ENCODE measurements at regions not wholly inside any gene's neighbourhood (a gene's known extent, or its start where the extent isn't known, plus 50 kb on each side); places are given as distances from the start of the nearest gene placed in this dataset.
A peak's percentile ranks its signal among the peaks of the same experiment; 100 is the strongest.

DNA sequence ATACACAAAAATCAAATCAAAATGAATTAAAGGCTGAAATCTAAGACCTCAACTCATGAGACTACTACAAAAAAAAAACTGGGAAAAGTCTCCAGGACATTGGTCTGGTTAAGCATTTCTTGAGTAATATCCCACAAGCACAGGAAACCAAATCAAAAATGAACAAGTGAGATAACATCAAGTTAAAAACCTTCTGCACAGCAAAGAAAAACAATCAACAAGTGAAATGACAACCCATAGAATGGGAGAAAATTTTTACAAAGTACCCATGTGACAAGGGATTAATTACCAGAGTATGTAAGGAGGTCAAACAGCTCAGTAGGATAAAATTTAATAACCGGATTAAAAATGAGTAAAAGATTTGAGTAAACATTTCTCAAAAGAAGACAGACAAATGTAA is 338.7 kb downstream of the SLC16A7 start:
- Histone ChIP-seq H2AK5ac (ENCODE audit: low read length, severe bottlenecking) (no peak overlapping the region), H3K27ac (ENCODE audit: low read length, poor library complexity, severe bottlenecking) (no peak overlapping the region), H3K27me3 (ENCODE audit: control insufficient read depth in 1 of 2, insufficient read depth in 1 of 2, low read length in 2 of 2) (no peaks in the 10 kb centered on the region), H3K4me1 (ENCODE audit: control insufficient read depth, insufficient read depth, low read depth, low read length) (peaks cover 3% of the 10 kb centered on the region), H3K4me3 (ENCODE audit: insufficient read depth in 1 of 2, low read depth in 1 of 2, low read length in 2 of 2) (no peak overlapping the region), H2AFZ (ENCODE audit: low read depth, low read length) (no peak overlapping the region), H3K36me3 (ENCODE audit: control insufficient read depth in 1 of 2, insufficient read depth in 2 of 2, low read depth in 1 of 2, low read length in 2 of 2) (no peaks in the 10 kb centered on the region), H3K79me1 (replicated peaks; ENCODE audit: low read length, poor library complexity, severe bottlenecking) (no peaks in the 10 kb centered on the region), H3K9ac (ENCODE audit: low read length) (no peak overlapping the region), H2BK12ac (ENCODE audit: low read length in 2 of 2) (no peak overlapping the region), H2BK15ac (ENCODE audit: low read depth, poor library complexity, severe bottlenecking) (no peak overlapping the region), H3K4ac (ENCODE audit: low read depth in 1 of 2, low read length in 2 of 2) (no peak overlapping the region), H2BK5ac (ENCODE audit: low read depth, low read length, poor library complexity, severe bottlenecking) (no peak overlapping the region), H2BK120ac (ENCODE audit: low read depth, low read length) (no peak overlapping the region), H3K14ac (ENCODE audit: low read length in 2 of 2) (no peak overlapping the region), H4K91ac (ENCODE audit: low read length) (no peak overlapping the region), H3K9me3 (ENCODE audit: control insufficient read depth, low read length) (peaks cover 8% of the 10 kb centered on the region), H4K8ac (ENCODE audit: low read length) (no peak overlapping the region), H3K18ac (ENCODE audit: low read depth in 1 of 2, low read length in 2 of 2) (no peak overlapping the region), H3K23ac (ENCODE audit: low read length in 2 of 2) (no peak overlapping the region), H3K4me2 (ENCODE audit: low read length, poor library complexity, severe bottlenecking) (no peak overlapping the region)
- WGBS = no CpG with 5 or more reads among the region's 1 CpG
- DNase-seq = no peak

DNA sequence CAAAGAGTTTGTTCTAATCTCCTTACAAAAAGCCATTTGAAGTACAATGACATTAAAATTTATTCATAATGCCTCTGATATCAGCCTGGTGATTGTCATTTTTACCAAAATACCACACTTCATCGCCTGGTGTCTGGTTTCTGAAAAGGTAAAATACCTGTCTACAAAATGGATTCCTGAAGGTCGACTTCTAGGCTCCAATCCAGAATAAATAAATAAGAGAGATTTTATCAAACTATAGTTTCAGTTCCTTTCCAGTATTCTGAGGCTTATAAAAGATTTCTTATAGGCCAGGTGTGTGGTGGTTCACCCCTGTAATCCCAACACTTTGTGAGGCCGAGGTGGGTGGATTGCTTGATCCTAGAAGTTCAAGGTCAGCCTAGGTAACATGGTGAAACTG is 340.7 kb downstream of the SLC16A7 start:
- H3K9me3 ChIP-seq (ENCODE audit: control insufficient read depth, low read length) = peaks cover under 1% of the 10 kb centered on the region
- H3K4me1 ChIP-seq (ENCODE audit: control insufficient read depth, insufficient read depth, low read depth, low read length) = peaks cover 3% of the 10 kb centered on the region
- no peaks in the 10 kb centered on the region for H3K79me1 ChIP-seq (replicated peaks; ENCODE audit: low read length, poor library complexity, severe bottlenecking)
- H3K9ac ChIP-seq (ENCODE audit: low read length) = no peak overlapping the region
- no peaks in the 10 kb centered on the region for H3K36me3 ChIP-seq (ENCODE audit: control insufficient read depth in 1 of 2, insufficient read depth in 2 of 2, low read depth in 1 of 2, low read length in 2 of 2)
- no peak overlapping the region for H3K4me3 ChIP-seq (ENCODE audit: insufficient read depth in 1 of 2, low read depth in 1 of 2, low read length in 2 of 2)
- H2BK120ac ChIP-seq (ENCODE audit: low read depth, low read length) = no peak overlapping the region
- H3K23ac ChIP-seq (ENCODE audit: low read length in 2 of 2) = no peak overlapping the region
- no peak overlapping the region for H4K91ac ChIP-seq (ENCODE audit: low read length)
- H2BK5ac ChIP-seq (ENCODE audit: low read depth, low read length, poor library complexity, severe bottlenecking) = no peak overlapping the region
- no peak for DNase-seq
- H4K8ac ChIP-seq (ENCODE audit: low read length) = no peak overlapping the region
- no peaks in the 10 kb centered on the region for H3K27me3 ChIP-seq (ENCODE audit: control insufficient read depth in 1 of 2, insufficient read depth in 1 of 2, low read length in 2 of 2)
- H2AK5ac ChIP-seq (ENCODE audit: low read length, severe bottlenecking) = peak overlapping the region; percentile 87
- H2AFZ ChIP-seq (ENCODE audit: low read depth, low read length) = no peak overlapping the region
- no peak overlapping the region for H2BK12ac ChIP-seq (ENCODE audit: low read length in 2 of 2)
- H2BK15ac ChIP-seq (ENCODE audit: low read depth, poor library complexity, severe bottlenecking) = no peak overlapping the region
- no peak overlapping the region for H3K14ac ChIP-seq (ENCODE audit: low read length in 2 of 2)
- WGBS = no CpG with 5 or more reads among the region's 3 CpGs
- no peak overlapping the region for H3K4ac ChIP-seq (ENCODE audit: low read depth in 1 of 2, low read length in 2 of 2)
- H3K27ac ChIP-seq (ENCODE audit: low read length, poor library complexity, severe bottlenecking) = peak overlapping the region; percentile 55
- H3K4me2 ChIP-seq (ENCODE audit: low read length, poor library complexity, severe bottlenecking) = no peak overlapping the region
- H3K18ac ChIP-seq (ENCODE audit: low read depth in 1 of 2, low read length in 2 of 2) = no peak overlapping the region

DNA sequence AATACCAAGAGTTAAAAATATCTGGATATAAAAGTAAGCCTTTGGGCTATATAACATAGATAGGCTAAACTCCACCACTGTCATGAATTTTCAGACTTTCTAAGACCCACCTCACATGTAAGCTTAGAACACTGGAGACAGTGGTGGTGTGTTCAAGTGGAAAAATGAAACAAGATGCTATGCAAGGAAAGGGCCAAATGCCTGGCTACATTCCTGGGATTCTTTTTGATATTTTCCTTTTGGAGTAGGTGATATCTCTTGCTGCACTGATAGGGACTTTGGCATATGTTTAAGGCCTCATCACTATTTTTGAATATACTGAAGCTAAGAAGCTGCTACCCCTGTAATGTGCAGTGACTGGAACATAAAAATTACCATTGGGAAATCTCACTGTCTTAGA is 341.3 kb downstream of the SLC16A7 start:
- Histone ChIP-seq H3K4me3 (ENCODE audit: insufficient read depth in 1 of 2, low read depth in 1 of 2, low read length in 2 of 2) (no peak overlapping the region), H2AFZ (ENCODE audit: low read depth, low read length) (no peak overlapping the region), H3K4ac (ENCODE audit: low read depth in 1 of 2, low read length in 2 of 2) (no peak overlapping the region), H2BK5ac (ENCODE audit: low read depth, low read length, poor library complexity, severe bottlenecking) (no peak overlapping the region), H3K18ac (ENCODE audit: low read depth in 1 of 2, low read length in 2 of 2) (no peak overlapping the region), H3K27me3 (ENCODE audit: control insufficient read depth in 1 of 2, insufficient read depth in 1 of 2, low read length in 2 of 2) (no peaks in the 10 kb centered on the region), H3K79me1 (replicated peaks; ENCODE audit: low read length, poor library complexity, severe bottlenecking) (no peaks in the 10 kb centered on the region), H3K9ac (ENCODE audit: low read length) (no peak overlapping the region), H3K36me3 (ENCODE audit: control insufficient read depth in 1 of 2, insufficient read depth in 2 of 2, low read depth in 1 of 2, low read length in 2 of 2) (no peaks in the 10 kb centered on the region), H3K9me3 (ENCODE audit: control insufficient read depth, low read length) (no peaks in the 10 kb centered on the region), H2AK5ac (ENCODE audit: low read length, severe bottlenecking) (no peak overlapping the region), H3K14ac (ENCODE audit: low read length in 2 of 2) (no peak overlapping the region), H3K4me1 (ENCODE audit: control insufficient read depth, insufficient read depth, low read depth, low read length) (peaks cover 3% of the 10 kb centered on the region), H4K8ac (ENCODE audit: low read length) (no peak overlapping the region), H3K23ac (ENCODE audit: low read length in 2 of 2) (no peak overlapping the region), H3K4me2 (ENCODE audit: low read length, poor library complexity, severe bottlenecking) (no peak overlapping the region), H2BK15ac (ENCODE audit: low read depth, poor library complexity, severe bottlenecking) (no peak overlapping the region), H2BK12ac (ENCODE audit: low read length in 2 of 2) (no peak overlapping the region), H3K27ac (ENCODE audit: low read length, poor library complexity, severe bottlenecking) (peak overlapping the region; percentile 55), H2BK120ac (ENCODE audit: low read depth, low read length) (no peak overlapping the region), H4K91ac (ENCODE audit: low read length) (no peak overlapping the region)
- DNase-seq = no peak

DNA sequence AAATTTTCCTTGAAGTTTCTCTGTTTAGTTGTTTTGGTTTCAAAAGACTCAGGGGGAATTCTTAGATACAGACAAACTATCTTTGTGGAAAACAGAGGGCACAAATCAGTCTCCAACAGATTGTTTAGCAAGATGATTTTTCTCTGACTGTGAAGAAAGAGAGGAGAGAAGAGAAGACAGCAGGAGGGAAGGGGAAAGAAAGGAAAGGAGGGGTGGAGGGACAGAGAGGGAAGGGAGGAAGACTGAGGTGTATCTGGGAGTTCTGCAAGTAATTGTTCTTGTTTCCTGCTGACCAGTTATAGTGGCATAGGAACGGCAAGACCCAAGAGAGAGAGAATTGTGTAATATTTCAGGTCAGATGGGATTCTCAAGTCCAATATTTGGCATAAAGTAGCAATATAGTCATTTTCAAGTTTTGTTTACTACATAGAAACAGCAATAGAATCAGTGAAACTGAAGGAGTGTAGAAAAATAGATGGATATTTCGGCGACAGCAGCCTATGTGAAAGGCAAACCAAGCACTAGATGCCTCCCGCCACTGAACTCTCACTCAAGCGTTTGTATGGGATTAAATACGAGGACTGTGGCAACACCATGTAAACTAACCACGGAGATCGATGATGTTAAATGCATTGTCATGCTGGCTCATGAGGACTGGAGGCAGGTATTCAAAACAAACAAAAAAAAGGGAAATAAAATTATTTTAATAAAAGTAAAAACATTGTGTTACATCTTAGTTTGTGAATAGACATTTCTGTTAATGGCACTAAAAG is 342.5 kb downstream of the SLC16A7 start:
- Histone ChIP-seq H3K4me2 (ENCODE audit: low read length, poor library complexity, severe bottlenecking) (no peak overlapping the region), H2BK120ac (ENCODE audit: low read depth, low read length) (no peak overlapping the region), H2AFZ (ENCODE audit: low read depth, low read length) (no peak overlapping the region), H3K4me3 (ENCODE audit: insufficient read depth in 1 of 2, low read depth in 1 of 2, low read length in 2 of 2) (no peak overlapping the region), H2BK5ac (ENCODE audit: low read depth, low read length, poor library complexity, severe bottlenecking) (no peak overlapping the region), H3K9me3 (ENCODE audit: control insufficient read depth, low read length) (no peaks in the 10 kb centered on the region), H3K36me3 (ENCODE audit: control insufficient read depth in 1 of 2, insufficient read depth in 2 of 2, low read depth in 1 of 2, low read length in 2 of 2) (no peaks in the 10 kb centered on the region), H3K27me3 (ENCODE audit: control insufficient read depth in 1 of 2, insufficient read depth in 1 of 2, low read length in 2 of 2) (no peaks in the 10 kb centered on the region), H4K91ac (ENCODE audit: low read length) (no peak overlapping the region), H3K9ac (ENCODE audit: low read length) (no peak overlapping the region), H3K14ac (ENCODE audit: low read length in 2 of 2) (no peak overlapping the region), H3K27ac (ENCODE audit: low read length, poor library complexity, severe bottlenecking) (no peak overlapping the region), H2AK5ac (ENCODE audit: low read length, severe bottlenecking) (peak overlapping the region; percentile 80), H4K8ac (ENCODE audit: low read length) (no peak overlapping the region), H2BK15ac (ENCODE audit: low read depth, poor library complexity, severe bottlenecking) (no peak overlapping the region), H3K18ac (ENCODE audit: low read depth in 1 of 2, low read length in 2 of 2) (no peak overlapping the region), H3K4me1 (ENCODE audit: control insufficient read depth, insufficient read depth, low read depth, low read length) (peaks cover 3% of the 10 kb centered on the region), H3K79me1 (replicated peaks; ENCODE audit: low read length, poor library complexity, severe bottlenecking) (no peaks in the 10 kb centered on the region), H2BK12ac (ENCODE audit: low read length in 2 of 2) (no peak overlapping the region), H3K4ac (ENCODE audit: low read depth in 1 of 2, low read length in 2 of 2) (no peak overlapping the region), H3K23ac (ENCODE audit: low read length in 2 of 2) (no peak overlapping the region)
- 86% methylated on average over 8 of the region's 8 CpGs for WGBS
- no peak for DNase-seq

All from mesenchymal stem cell (in vitro differentiated cells and primary cell).